ENCODE measurements at regions not wholly inside any gene's neighbourhood (a gene's known extent, or its start where the extent isn't known, plus 50 kb on each side); places are given as distances from the start of the nearest gene placed in this dataset.
A peak's percentile ranks its signal among the peaks of the same experiment; 100 is the strongest.
"Not testable (repeated sequence)": the region's sequence is repeated elsewhere in the genome, so short reads cannot be mapped to it uniquely, and the experiment has no call there.

GRCh38 chr2:235105821-235106359 is 154.1 kb downstream of the SH3BP4 start:
- Mint-ChIP-seq H3K4me1 (no peaks in the 10 kb centered on the region), H3K36me3 (no peaks in the 10 kb centered on the region), H3K27ac (no peak overlapping the region), H3K9me3 (no peaks in the 10 kb centered on the region), H3K4me3 (no peak overlapping the region), H3K27me3 (peaks cover 2% of the 10 kb centered on the region)
- CTCF ChIA-PET = interaction anchor here (1.9 kb wide), 1 partner anchor 9 kb away, joined by 4 read pairs; no protein-coding TSS in a partner anchor
- DNase-seq = no peak

DNA sequence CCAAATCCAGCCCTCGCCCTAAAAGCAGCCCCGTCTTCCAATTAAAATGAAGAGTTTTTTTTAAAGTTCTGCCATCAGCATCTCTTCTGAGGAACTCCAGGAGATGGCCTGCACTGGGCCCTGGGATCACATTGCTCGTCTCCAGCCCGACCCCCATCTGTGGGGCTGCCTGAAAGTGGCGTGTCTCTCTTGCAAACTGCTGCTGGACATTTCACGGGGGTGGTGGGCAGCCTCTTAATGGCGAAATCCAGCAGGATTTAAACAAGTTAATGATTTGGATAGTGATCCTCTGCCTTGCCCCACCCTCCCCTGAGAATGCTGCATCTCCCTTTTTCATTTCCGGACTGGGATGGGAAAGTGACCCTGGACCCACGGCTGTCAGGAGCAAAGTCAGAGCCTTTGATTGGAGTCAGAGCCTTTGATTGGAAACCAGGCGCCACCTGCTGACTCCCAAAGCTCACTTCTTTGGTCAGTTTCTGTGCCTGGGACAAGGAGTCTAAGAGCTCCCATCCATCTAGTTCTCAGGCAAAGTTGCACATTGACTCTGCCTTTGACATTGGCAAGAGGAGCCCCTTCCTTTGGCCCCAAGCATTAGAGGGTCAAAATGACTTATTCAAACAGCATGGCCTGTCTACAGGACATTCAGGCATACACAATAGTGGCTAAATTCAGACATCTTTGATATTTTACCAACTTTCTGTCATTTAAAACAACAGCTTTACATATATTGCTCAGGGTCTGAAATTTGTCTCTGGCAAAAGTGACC is 155.2 kb downstream of the SH3BP4 start:
- H3K36me3 Mint-ChIP-seq = no peaks in the 10 kb centered on the region
- H3K9me3 Mint-ChIP-seq = no peaks in the 10 kb centered on the region
- no peaks in the 10 kb centered on the region for H3K4me1 Mint-ChIP-seq
- H3K27ac Mint-ChIP-seq = no peak overlapping the region
- peak; percentile 31 for DNase-seq
- CTCF ChIA-PET = interaction anchor here (0.6 to 1.9 kb wide), 3 partner anchors 8 to 563 kb away, joined by 3 to 4 read pairs (median 4); no protein-coding TSS in a partner anchor
- H3K4me3 Mint-ChIP-seq = no peak overlapping the region
- H3K27me3 Mint-ChIP-seq = no peaks in the 10 kb centered on the region

DNA sequence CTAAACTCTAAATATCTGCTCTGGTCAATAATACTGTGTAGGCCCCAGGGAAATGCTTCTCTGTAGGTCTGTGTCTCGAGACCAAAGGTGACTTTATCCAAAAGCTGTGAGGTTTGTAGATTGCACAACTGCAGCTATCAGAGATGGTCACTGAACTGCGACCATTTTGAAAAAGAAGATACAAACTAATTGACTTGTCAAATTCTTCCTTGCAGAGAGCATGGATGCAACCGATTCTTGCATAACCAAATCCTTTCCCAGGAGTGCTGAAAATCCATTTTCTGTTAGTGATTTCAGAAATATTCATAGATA is 155.8 kb downstream of the SH3BP4 start:
- CTCF ChIA-PET = interaction anchor here (1.3 to 1.9 kb wide), 2 partner anchors 8 to 562 kb away, joined by 4 read pairs; no protein-coding TSS in a partner anchor
- Mint-ChIP-seq H3K9me3 (no peaks in the 10 kb centered on the region), H3K27ac (no peak overlapping the region), H3K4me1 (no peaks in the 10 kb centered on the region), H3K36me3 (no peaks in the 10 kb centered on the region), H3K4me3 (no peak overlapping the region), H3K27me3 (no peaks in the 10 kb centered on the region)
- no peak for DNase-seq

GRCh38 chr2:235109561-235109960 is 157.7 kb downstream of the SH3BP4 start:
- not testable (repeated sequence) for H3K36me3 Mint-ChIP-seq, H3K9me3 Mint-ChIP-seq, H3K4me1 Mint-ChIP-seq, DNase-seq, H3K27me3 Mint-ChIP-seq, H3K4me3 Mint-ChIP-seq, H3K27ac Mint-ChIP-seq
- CTCF ChIA-PET = interaction anchor here (0.7 kb wide), 1 partner anchor 44 kb away, joined by 3 read pairs; no protein-coding TSS in a partner anchor

DNA sequence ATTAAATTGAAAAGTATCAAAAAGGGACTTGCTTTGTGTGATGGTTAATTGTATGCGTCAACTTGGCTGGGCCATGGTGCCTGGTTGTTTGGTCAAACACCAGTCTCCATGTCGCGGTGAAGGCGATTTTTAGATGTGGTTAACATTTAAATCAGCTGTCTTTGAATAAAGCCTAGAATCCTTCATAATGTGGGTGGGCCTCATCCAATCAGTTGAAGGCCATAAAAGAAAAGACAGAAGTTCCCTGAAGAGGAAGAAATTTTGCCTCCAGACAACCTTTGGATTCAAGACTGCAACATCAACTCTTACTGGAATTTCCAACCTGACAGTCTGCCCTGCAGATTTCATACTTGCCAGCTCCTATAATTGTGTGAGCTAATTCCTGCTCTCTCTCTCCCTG is 160.5 kb downstream of the SH3BP4 start:
- H3K4me3 Mint-ChIP-seq = no peak overlapping the region
- CTCF ChIA-PET = interaction anchor here (0.6 kb wide), 1 partner anchor 990 kb away, joined by 3 read pairs; no protein-coding TSS in a partner anchor
- no peaks in the 10 kb centered on the region for H3K36me3 Mint-ChIP-seq
- H3K27ac Mint-ChIP-seq = no peak overlapping the region
- no peak for DNase-seq
- H3K9me3 Mint-ChIP-seq = no peaks in the 10 kb centered on the region
- H3K4me1 Mint-ChIP-seq = no peaks in the 10 kb centered on the region
- peaks cover 14% of the 10 kb centered on the region for H3K27me3 Mint-ChIP-seq

GRCh38 chr2:235113854-235114253 is 162.0 kb downstream of the SH3BP4 start:
- CTCF ChIA-PET = no interaction called here
- H3K4me1 Mint-ChIP-seq = no peaks in the 10 kb centered on the region

DNA sequence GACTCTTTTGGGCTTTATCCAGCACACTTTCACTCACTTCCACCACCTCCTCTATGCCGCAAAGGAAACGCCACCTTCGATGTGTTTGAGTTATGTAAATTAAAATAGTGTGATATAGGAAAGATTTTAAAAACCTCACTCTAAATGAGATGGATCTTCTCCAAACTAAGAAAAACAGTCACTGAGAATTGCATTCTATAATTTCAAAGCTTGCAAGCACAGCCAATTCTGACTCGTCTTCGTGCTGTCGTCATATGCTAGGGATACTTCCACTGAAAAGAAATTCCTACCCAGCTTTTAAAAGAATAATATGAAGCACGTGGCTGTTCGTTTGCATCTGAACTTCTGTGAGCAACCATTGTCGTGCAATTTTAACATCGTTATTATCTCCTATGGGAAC is 162.5 kb downstream of the SH3BP4 start:
- DNase-seq = no peak
- Mint-ChIP-seq H3K27ac (no peak overlapping the region), H3K4me3 (no peak overlapping the region), H3K36me3 (no peaks in the 10 kb centered on the region), H3K27me3 (peaks cover 14% of the 10 kb centered on the region), H3K4me1 (no peaks in the 10 kb centered on the region), H3K9me3 (no peaks in the 10 kb centered on the region)
- CTCF ChIA-PET = no interaction called here

More at GRCh38 chr2:235113854-235114253, 162.0 kb downstream of the SH3BP4 start:
- H3K9me3 Mint-ChIP-seq = no peaks in the 10 kb centered on the region
- H3K4me3 Mint-ChIP-seq = no peak overlapping the region
- H3K27ac Mint-ChIP-seq = no peak overlapping the region
- peaks cover 14% of the 10 kb centered on the region for H3K27me3 Mint-ChIP-seq
- H3K36me3 Mint-ChIP-seq = no peaks in the 10 kb centered on the region
- no peak for DNase-seq

DNA sequence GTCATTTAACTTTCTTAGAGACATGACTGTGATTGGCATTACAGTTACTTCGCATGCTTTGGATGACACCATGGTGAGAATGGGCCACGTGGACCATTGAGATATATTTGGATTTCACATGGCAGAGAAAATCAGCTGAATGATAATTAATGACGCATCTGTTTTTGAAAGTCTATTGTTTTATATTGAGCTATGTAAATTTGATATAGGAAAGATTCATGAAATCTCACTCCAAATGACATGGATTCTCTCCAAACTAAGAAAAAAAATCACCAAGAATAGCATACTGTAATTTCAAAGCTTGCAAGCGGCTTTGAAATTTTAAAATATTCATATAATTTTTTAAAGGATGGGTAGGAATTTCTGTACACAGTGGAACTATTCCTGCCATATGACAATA is 163.7 kb downstream of the SH3BP4 start:
- no peak for DNase-seq
- Mint-ChIP-seq H3K27me3 (peaks cover 14% of the 10 kb centered on the region), H3K4me3 (no peak overlapping the region), H3K9me3 (no peaks in the 10 kb centered on the region), H3K36me3 (no peaks in the 10 kb centered on the region), H3K4me1 (no peaks in the 10 kb centered on the region), H3K27ac (no peak overlapping the region)
- CTCF ChIA-PET = interaction anchor here (0.9 to 1.2 kb wide), 2 partner anchors 9 to 783 kb away, joined by 3 to 4 read pairs; no protein-coding TSS in a partner anchor

- CTCF ChIA-PET = interaction anchor here (0.6 to 1.4 kb wide), 9 partner anchors 238 to 629 kb away, joined by 3 to 7 read pairs (median 4); no protein-coding TSS in a partner anchor
- H3K27me3 Mint-ChIP-seq = peaks cover 14% of the 10 kb centered on the region
- no peaks in the 10 kb centered on the region for H3K4me1 Mint-ChIP-seq
- H3K27ac Mint-ChIP-seq = no peak overlapping the region
- H3K9me3 Mint-ChIP-seq = no peaks in the 10 kb centered on the region
- no peaks in the 10 kb centered on the region for H3K36me3 Mint-ChIP-seq
- DNase-seq = no peak
- no peak overlapping the region for H3K4me3 Mint-ChIP-seq
These were observed 165.2 kb downstream of the SH3BP4 start for GRCh38 chr2:235116885-235117492.

DNA sequence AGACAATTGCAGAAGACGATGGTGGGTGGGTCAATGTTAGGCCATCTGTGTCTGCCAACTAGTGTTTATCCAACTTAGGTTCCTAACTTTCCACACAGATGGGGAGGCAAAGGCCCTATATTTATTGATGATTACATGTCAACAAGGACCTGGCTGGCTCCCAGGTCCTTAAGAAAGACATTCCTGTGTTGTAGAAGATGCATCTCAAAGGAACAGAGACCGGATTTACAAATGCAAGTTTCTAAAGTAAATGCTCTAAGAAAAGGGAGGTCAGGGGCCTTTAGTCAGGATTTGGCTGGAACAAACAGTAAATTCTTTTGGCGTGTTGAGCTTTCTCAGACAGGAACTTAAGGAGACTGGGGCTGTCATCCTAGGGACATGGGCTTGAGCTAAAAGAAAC is 175.0 kb downstream of the SH3BP4 start:
- no peak overlapping the region for H3K27ac Mint-ChIP-seq
- CTCF ChIA-PET = no interaction called here
- H3K4me3 Mint-ChIP-seq = no peak overlapping the region
- H3K9me3 Mint-ChIP-seq = no peaks in the 10 kb centered on the region
- no peaks in the 10 kb centered on the region for H3K36me3 Mint-ChIP-seq
- H3K27me3 Mint-ChIP-seq = peaks cover 7% of the 10 kb centered on the region
- no peak for DNase-seq
- H3K4me1 Mint-ChIP-seq = no peaks in the 10 kb centered on the region

DNA sequence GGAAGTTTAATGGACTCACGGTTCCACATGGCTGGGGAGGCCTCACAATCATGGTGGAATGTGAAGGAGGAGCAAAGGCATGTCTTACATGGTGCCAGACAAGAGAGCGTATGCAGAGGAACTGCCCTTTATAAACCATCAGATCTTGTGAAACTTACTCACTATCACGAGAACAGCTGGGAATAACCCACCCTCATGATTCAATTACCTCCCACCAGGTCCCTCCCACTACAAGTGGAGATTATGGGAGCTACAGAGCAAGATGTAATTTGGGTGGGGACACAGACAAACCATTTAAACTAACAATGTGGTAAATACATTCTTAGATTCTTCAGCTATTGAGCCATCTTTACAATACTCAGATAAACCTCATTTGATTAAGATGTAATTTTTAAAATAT is 176.1 kb downstream of the SH3BP4 start:
- Mint-ChIP-seq H3K4me1 (no peaks in the 10 kb centered on the region), H3K9me3 (no peaks in the 10 kb centered on the region), H3K4me3 (no peak overlapping the region), H3K27me3 (peaks cover 7% of the 10 kb centered on the region), H3K27ac (no peak overlapping the region), H3K36me3 (no peaks in the 10 kb centered on the region)
- no peak for DNase-seq
- CTCF ChIA-PET = no interaction called here

GRCh38 chr2:235129850-235130249 is 178.0 kb downstream of the SH3BP4 start:
- H3K9me3 Mint-ChIP-seq = no peaks in the 10 kb centered on the region
- no peaks in the 10 kb centered on the region for H3K36me3 Mint-ChIP-seq
- H3K27ac Mint-ChIP-seq = no peak overlapping the region
- no peaks in the 10 kb centered on the region for H3K4me1 Mint-ChIP-seq
- DNase-seq = no peak
- H3K4me3 Mint-ChIP-seq = no peak overlapping the region
- CTCF ChIA-PET = interaction anchor here (0.7 kb wide), 1 partner anchor 27 kb away, joined by 3 read pairs; no protein-coding TSS in a partner anchor
- peaks cover 9% of the 10 kb centered on the region for H3K27me3 Mint-ChIP-seq

GRCh38 chr2:235131334-235132305 is 179.8 kb downstream of the SH3BP4 start:
- CTCF ChIA-PET = no interaction called here
- H3K36me3 Mint-ChIP-seq = no peaks in the 10 kb centered on the region
- no peak for DNase-seq
- H3K4me1 Mint-ChIP-seq = no peaks in the 10 kb centered on the region
- no peak overlapping the region for H3K27ac Mint-ChIP-seq
- peaks cover 21% of the 10 kb centered on the region for H3K27me3 Mint-ChIP-seq
- H3K4me3 Mint-ChIP-seq = no peak overlapping the region
- H3K9me3 Mint-ChIP-seq = no peaks in the 10 kb centered on the region

DNA sequence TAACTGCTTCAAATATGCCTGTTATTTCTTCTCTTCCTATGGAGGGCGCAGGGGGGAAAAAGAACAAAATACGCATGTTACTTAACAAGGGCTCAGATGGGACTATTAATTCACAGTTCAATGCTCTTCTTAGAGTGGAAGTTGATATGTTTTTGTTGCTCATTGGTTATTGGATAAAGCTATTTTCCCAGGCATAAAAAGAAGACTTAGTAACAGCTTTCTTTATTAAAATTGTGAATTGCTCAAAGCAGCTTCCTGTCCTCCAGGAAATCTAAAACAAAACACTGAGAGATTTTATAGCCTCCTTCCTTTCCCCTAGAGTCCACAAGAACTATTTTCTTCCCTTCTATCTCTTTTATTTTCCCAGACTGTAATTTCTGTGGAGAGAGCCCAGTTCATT is 180.8 kb downstream of the SH3BP4 start:
- Mint-ChIP-seq H3K27me3 (peaks cover 24% of the 10 kb centered on the region), H3K9me3 (no peaks in the 10 kb centered on the region), H3K4me3 (no peak overlapping the region), H3K36me3 (no peaks in the 10 kb centered on the region), H3K27ac (no peak overlapping the region), H3K4me1 (no peaks in the 10 kb centered on the region)
- CTCF ChIA-PET = no interaction called here
- no peak for DNase-seq

All from activated naive CD4-positive, alpha-beta T cell treated with anti-CD3 and anti-CD28 coated beads, Interleukin-2, amount 10 ng/mL, durations not matched to agents 7 days and 5 days (primary cell).